Liver (tissue), 8 donors: ENCODE measurements at regions not wholly inside any gene's neighbourhood (a gene's known extent, or its start where the extent isn't known, plus 50 kb on each side); places are given as distances from the start of the nearest gene placed in this dataset.

ENCODE experiments used
- DNase-seq: peaks from one replicate; pipeline ENCODE4 v3.0.0-alpha.2; 2017; ENCODE audit warnings: low spot score
- H3K27ac ChIP-seq, 2 donors: one replicate each; pipeline ENCODE4 v1.7.0; 2013; ENCODE audit warnings: inconsistent platforms in 2 of 2, low read length in 2 of 2, control low read depth in 1 of 2, low read depth in 1 of 2, mild to moderate bottlenecking in 1 of 2
- H3K27me3 ChIP-seq, 4 donors: one replicate each; pipeline versions ENCODE4 v1.6.1 to v1.7.0; 2013; ENCODE audit warnings: low read length in 3 of 4, inconsistent platforms in 1 of 4, mild to moderate bottlenecking in 1 of 4, moderate library complexity in 1 of 4; ENCODE audit not compliant: control insufficient read depth in 4 of 4, insufficient read depth in 4 of 4
- H3K36me3 ChIP-seq, 4 donors: one replicate each; pipeline versions ENCODE4 v1.6.1 to v1.7.0; 2013; ENCODE audit warnings: low read length in 3 of 4, mild to moderate bottlenecking in 3 of 4, low read depth in 1 of 4, moderate library complexity in 1 of 4; ENCODE audit not compliant: control insufficient read depth in 4 of 4, insufficient read depth in 3 of 4
- H3K4me1 ChIP-seq, 4 donors: one replicate each; pipeline versions ENCODE4 v1.6.1 to v1.7.0; 2013; ENCODE audit warnings: low read length in 3 of 4, mild to moderate bottlenecking in 3 of 4, moderate library complexity in 1 of 4; ENCODE audit not compliant: control insufficient read depth in 4 of 4, insufficient read depth in 4 of 4
- H3K4me3 ChIP-seq, 3 donors: one replicate each; pipeline versions ENCODE4 v1.6.1 to v1.7.0; 2013; ENCODE audit warnings: low read length in 3 of 3, control low read depth in 1 of 3, low read depth in 1 of 3, mild to moderate bottlenecking in 1 of 3
- H3K9ac ChIP-seq, 2 donors: one replicate each; pipeline ENCODE4 v1.7.0; 2013; ENCODE audit warnings: low read length in 2 of 2, mild to moderate bottlenecking in 2 of 2, moderate library complexity in 2 of 2, control low read depth in 1 of 2, low read depth in 1 of 2
- H3K9me3 ChIP-seq, 4 donors: one replicate each; pipeline versions ENCODE4 v1.6.1 to v1.7.0; 2013; ENCODE audit warnings: low read length in 3 of 4; ENCODE audit not compliant: control insufficient read depth in 4 of 4
- EGR1 ChIP-seq, 2 donors: IDR thresholded peaks; 2 replicates each; pipeline ENCODE4 v1.6.1; 2016 to 2018; ENCODE audit warnings: antibody characterized with exemption in 2 of 2, low read depth in 2 of 2
- FOXA1 ChIP-seq: IDR thresholded peaks from 2 replicates; pipeline ENCODE4 v1.6.1; 2016; ENCODE audit warnings: antibody characterized with exemption
- FOXA2 ChIP-seq: IDR thresholded peaks from 2 replicates; pipeline ENCODE4 v1.6.1; 2016; ENCODE audit warnings: antibody characterized with exemption
- GABPA ChIP-seq, 2 donors: IDR thresholded peaks in 1 of 2; conservative IDR thresholded peaks in 1 of 2; 2 replicates each; pipeline ENCODE4 v1.6.1; 2016; ENCODE audit warnings: antibody characterized with exemption in 2 of 2, mild to moderate bottlenecking in 1 of 2, moderate library complexity in 1 of 2
- HNF4A ChIP-seq, 2 donors: conservative IDR thresholded peaks; 2 replicates each; pipeline ENCODE4 v1.6.1; 2016; ENCODE audit warnings: antibody characterized with exemption in 2 of 2, mild to moderate bottlenecking in 2 of 2
- JUND ChIP-seq, 2 donors: IDR thresholded peaks; 2 replicates each; pipeline ENCODE4 v1.6.1; 2016; ENCODE audit warnings: antibody characterized with exemption in 2 of 2
- NR2F2 ChIP-seq: IDR thresholded peaks from 2 replicates; pipeline ENCODE4 v1.6.1; 2016; ENCODE audit warnings: antibody characterized with exemption
- RAD21 ChIP-seq, 2 donors: IDR thresholded peaks; 2 replicates each; pipeline ENCODE4 v1.6.1; 2016; ENCODE audit warnings: antibody characterized with exemption in 2 of 2, mild to moderate bottlenecking in 2 of 2
- RXRA ChIP-seq, 2 donors: IDR thresholded peaks; 2 replicates each; pipeline ENCODE4 v1.6.1; 2017 to 2018; ENCODE audit warnings: antibody characterized with exemption in 2 of 2, mild to moderate bottlenecking in 1 of 2
- SP1 ChIP-seq: IDR thresholded peaks from 2 replicates; pipeline ENCODE4 v1.6.1; 2018; ENCODE audit warnings: antibody characterized with exemption, mild to moderate bottlenecking
- TAF1 ChIP-seq: conservative IDR thresholded peaks from 2 replicates; pipeline ENCODE4 v1.6.1; 2016; ENCODE audit warnings: antibody characterized with exemption, mild to moderate bottlenecking
- YY1 ChIP-seq: IDR thresholded peaks from 2 replicates; pipeline ENCODE4 v1.6.1; 2016; ENCODE audit warnings: antibody characterized with exemption, mild to moderate bottlenecking
- WGBS: extraction: QIAGEN DNeasy Blood & Tissue Kit; methylation state at CpG from one replicate; pipeline ENCODE4 v1.1.7; 2013; 5-methylcytosine and 5-hydroxymethylcytosine counted together
- TF ChIP-seq, protein P1 (sequence below): IDR thresholded peaks from 2 replicates; pipeline ENCODE4 v1.6.1; 2016; ENCODE audit warnings: antibody characterized with exemption
- TF ChIP-seq, protein P2 (sequence below): fragments of 150-350 bp; IDR thresholded peaks from 2 replicates; pipeline ENCODE4 v1.5.1; 2017; ENCODE audit warnings: improper control_type of control experiment, low read depth, low read length; ENCODE audit not compliant: missing input control
- TF ChIP-seq, protein P3 (sequence below): IDR thresholded peaks from 2 replicates; pipeline ENCODE4 v1.6.1; 2016; ENCODE audit warnings: antibody characterized with exemption
- donor health status: healthy.
- donor health status: healthy.
- donor health status: healthy.
- donor health status: healthy.
- donor health status: healthy.

DNA sequence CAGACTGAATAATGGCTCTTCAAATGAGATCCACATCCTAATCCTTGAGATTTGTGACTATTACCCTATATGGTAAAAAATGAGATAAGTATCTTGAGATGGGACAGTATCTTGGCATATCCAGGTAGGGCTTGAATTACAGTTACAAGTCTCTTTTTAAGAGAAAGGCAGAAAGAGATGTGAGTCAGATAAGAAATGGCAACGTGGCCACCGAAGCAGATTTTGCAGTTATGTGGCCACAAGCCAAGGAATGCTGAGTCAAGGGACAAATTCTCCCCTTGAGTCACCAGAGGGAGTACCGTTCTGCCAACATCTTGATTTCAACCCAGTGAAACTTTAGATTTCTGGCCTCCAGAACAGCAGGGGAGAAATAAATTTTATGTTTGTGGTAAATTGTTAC is 1983.0 kb upstream of the C9orf72 start:
- Histone ChIP-seq H3K9me3 (no peaks in the 10 kb centered on the region), H3K27ac (no peak overlapping the region), H3K4me1 (no peaks in the 10 kb centered on the region), H3K9ac (no peak overlapping the region), H3K36me3 (no peaks in the 10 kb centered on the region), H3K27me3 (no peaks in the 10 kb centered on the region), H3K4me3 (no peak overlapping the region)
- TF ChIP-seq RXRA (IDR thresholded peaks at IDR 0.05) (no peak), SP1 (no peak), TAF1 (no peak), JUND (IDR thresholded peaks at IDR 0.05) (no peak), GABPA (IDR thresholded peaks at IDR 0.05 in 1 of 2, conservative IDR thresholded peaks at IDR 0.05 in 1 of 2) (no peak), YY1 (no peak), HNF4A (conservative IDR thresholded peaks at IDR 0.05) (no peak), FOXA2 (no peak), FOXA1 (no peak), EGR1 (IDR thresholded peaks at IDR 0.05; ENCODE audit: low read depth in 2 of 2) (no peak), NR2F2 (no peak), RAD21 (IDR thresholded peaks at IDR 0.05) (no peak)
- TF ChIP-seq, protein P1, sequence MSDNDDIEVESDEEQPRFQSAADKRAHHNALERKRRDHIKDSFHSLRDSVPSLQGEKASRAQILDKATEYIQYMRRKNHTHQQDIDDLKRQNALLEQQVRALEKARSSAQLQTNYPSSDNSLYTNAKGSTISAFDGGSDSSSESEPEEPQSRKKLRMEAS, result no peak
- TF ChIP-seq, protein P2, sequence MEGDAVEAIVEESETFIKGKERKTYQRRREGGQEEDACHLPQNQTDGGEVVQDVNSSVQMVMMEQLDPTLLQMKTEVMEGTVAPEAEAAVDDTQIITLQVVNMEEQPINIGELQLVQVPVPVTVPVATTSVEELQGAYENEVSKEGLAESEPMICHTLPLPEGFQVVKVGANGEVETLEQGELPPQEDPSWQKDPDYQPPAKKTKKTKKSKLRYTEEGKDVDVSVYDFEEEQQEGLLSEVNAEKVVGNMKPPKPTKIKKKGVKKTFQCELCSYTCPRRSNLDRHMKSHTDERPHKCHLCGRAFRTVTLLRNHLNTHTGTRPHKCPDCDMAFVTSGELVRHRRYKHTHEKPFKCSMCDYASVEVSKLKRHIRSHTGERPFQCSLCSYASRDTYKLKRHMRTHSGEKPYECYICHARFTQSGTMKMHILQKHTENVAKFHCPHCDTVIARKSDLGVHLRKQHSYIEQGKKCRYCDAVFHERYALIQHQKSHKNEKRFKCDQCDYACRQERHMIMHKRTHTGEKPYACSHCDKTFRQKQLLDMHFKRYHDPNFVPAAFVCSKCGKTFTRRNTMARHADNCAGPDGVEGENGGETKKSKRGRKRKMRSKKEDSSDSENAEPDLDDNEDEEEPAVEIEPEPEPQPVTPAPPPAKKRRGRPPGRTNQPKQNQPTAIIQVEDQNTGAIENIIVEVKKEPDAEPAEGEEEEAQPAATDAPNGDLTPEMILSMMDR, result no peak
- TF ChIP-seq, protein P3, sequence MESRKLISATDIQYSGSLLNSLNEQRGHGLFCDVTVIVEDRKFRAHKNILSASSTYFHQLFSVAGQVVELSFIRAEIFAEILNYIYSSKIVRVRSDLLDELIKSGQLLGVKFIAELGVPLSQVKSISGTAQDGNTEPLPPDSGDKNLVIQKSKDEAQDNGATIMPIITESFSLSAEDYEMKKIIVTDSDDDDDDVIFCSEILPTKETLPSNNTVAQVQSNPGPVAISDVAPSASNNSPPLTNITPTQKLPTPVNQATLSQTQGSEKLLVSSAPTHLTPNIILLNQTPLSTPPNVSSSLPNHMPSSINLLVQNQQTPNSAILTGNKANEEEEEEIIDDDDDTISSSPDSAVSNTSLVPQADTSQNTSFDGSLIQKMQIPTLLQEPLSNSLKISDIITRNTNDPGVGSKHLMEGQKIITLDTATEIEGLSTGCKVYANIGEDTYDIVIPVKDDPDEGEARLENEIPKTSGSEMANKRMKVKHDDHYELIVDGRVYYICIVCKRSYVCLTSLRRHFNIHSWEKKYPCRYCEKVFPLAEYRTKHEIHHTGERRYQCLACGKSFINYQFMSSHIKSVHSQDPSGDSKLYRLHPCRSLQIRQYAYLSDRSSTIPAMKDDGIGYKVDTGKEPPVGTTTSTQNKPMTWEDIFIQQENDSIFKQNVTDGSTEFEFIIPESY, result no peak
- 37% methylated on average over 3 of the region's 3 CpGs for WGBS
- DNase-seq, result no peak

DNA sequence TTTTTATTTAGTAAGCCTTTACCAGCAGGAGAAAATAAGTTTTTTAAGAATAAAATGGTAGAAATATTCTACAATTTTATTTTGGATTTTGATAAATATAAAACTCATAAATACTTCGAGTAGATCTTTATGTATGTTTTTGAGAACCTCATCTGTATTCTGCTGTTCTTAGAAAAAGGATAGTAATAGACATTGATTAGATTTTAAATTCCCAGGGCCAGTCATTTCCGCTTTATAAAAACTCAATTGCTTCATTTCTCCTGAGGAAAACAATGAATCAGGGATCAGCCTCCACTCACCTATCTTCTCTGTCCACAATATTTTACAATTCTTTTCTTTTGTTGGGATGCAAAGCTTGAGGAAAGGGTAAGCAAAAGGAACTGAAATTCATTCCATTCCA is 1983.5 kb upstream of the C9orf72 start:
- H3K4me3 ChIP-seq, result no peak overlapping the region
- no peak overlapping the region for H3K9ac ChIP-seq
- H3K27me3 ChIP-seq, result no peaks in the 10 kb centered on the region
- WGBS, result 52% methylated on average over 2 of the region's 2 CpGs
- no peaks in the 10 kb centered on the region for H3K4me1 ChIP-seq
- H3K27ac ChIP-seq, result no peak overlapping the region
- H3K36me3 ChIP-seq, result no peaks in the 10 kb centered on the region
- no peak for DNase-seq
- TF ChIP-seq TAF1, result no peak
- no peak for TF ChIP-seq FOXA2
- TF ChIP-seq EGR1 (IDR thresholded peaks at IDR 0.05; ENCODE audit: low read depth in 2 of 2), result no peak
- TF ChIP-seq, protein P2, result no peak
- H3K9me3 ChIP-seq, result no peaks in the 10 kb centered on the region
